Kidney (tissue), 13 donors: ENCODE measurements at regions not wholly inside any gene's neighbourhood (a gene's known extent, or its start where the extent isn't known, plus 50 kb on each side); places are given as distances from the start of the nearest gene placed in this dataset.

Source experiments
- DNase-seq, 5 donors: peaks; one replicate each; pipeline ENCODE4 v3.0.0-alpha.2; 2013 to 2020
- FAIRE-seq: peaks from 2 replicates; lab custom pipeline; 2012; peaks lifted over from hg19 to GRCh38; lab: Jason Lieb, UNC
- H3K27ac ChIP-seq, 2 donors: one replicate each; pipeline ENCODE4 v1.7.0; 2013; ENCODE audit warnings: low read depth in 2 of 2, low read length in 2 of 2, inconsistent platforms in 1 of 2
- H3K27me3 ChIP-seq: one replicate; pipeline ENCODE4 v1.7.1; 2013; ENCODE audit warnings: low read length, inconsistent platforms; ENCODE audit not compliant: control insufficient read depth, insufficient read depth
- H3K36me3 ChIP-seq, 3 donors: one replicate each; pipeline versions ENCODE4 v1.7.0 to v1.7.1; 2013; ENCODE audit warnings: low read length in 3 of 3, control low read depth in 1 of 3, inconsistent platforms in 1 of 3; ENCODE audit not compliant: insufficient read depth in 3 of 3, control insufficient read depth in 2 of 3
- H3K4me1 ChIP-seq, 3 donors: one replicate each; pipeline versions ENCODE4 v1.7.0 to v1.7.1; 2013; ENCODE audit warnings: low read length in 3 of 3, inconsistent platforms in 1 of 3, low read depth in 1 of 3; ENCODE audit not compliant: control insufficient read depth in 2 of 3, insufficient read depth in 2 of 3
- H3K4me3 ChIP-seq, 3 donors: one replicate each; pipeline versions ENCODE4 v1.7.0 to v1.8.1; 2013; ENCODE audit warnings: low read length in 3 of 3, control low read depth in 1 of 3, inconsistent platforms in 1 of 3
- H3K9ac ChIP-seq, 3 donors: one replicate each; pipeline versions ENCODE4 v1.7.0 to v1.7.1; 2013; ENCODE audit warnings: low read length in 3 of 3, control low read depth in 1 of 3, inconsistent platforms in 1 of 3
- H3K9me3 ChIP-seq, 3 donors: one replicate each; pipeline versions ENCODE4 v1.7.0 to v1.7.1; 2013; ENCODE audit warnings: low read length in 3 of 3, control low read depth in 1 of 3, inconsistent platforms in 1 of 3; ENCODE audit not compliant: control insufficient read depth in 2 of 3, insufficient read depth in 1 of 3
- CTCF ChIP-seq: IDR thresholded peaks from 3 replicates; pipeline ENCODE4 v1.5.1; 2012; ENCODE audit warnings: mild to moderate bottlenecking, moderate library complexity, borderline replicate concordance; ENCODE audit not compliant: insufficient read depth; ENCODE audit errors: extremely low read depth
- intact Hi-C: fragments of 100-400 bp; cut with DNase I; formaldehyde crosslinking; loops from one replicate; pipeline ENCODE4 v1.11.1; 2022
- donor health status: control.
- donor health status: control.
- donor health status: control.
- donor health status: control.
- donor health status: control.
- donor health status: DM: yes; HTN: yes; CAD: no.
- donor health status: Normal renal cell carcinoma (clear cell type).

GRCh38 chr7:130936202-130936931 lies 202.4 kb upstream of the KLF14 start:
- no peak overlapping the region for H3K9ac ChIP-seq
- no peaks in the 10 kb centered on the region for H3K27me3 ChIP-seq
- DNase-seq (no peak), FAIRE-seq (no peak)
- no peaks in the 10 kb centered on the region for H3K9me3 ChIP-seq
- intact Hi-C loops: no loop called here
- H3K36me3 ChIP-seq: peaks cover 0 to 8% (median 0%) of the 10 kb centered on the region in 3 donors
- H3K4me3 ChIP-seq: no peak overlapping the region
- peaks cover 0 to 6% (median 2%) of the 10 kb centered on the region in 3 donors for H3K4me1 ChIP-seq
- H3K27ac ChIP-seq: peak overlapping the region in 1 of 2 donors; percentile 41
- no peak for TF ChIP-seq CTCF

GRCh38 chr7:130937016-130937415 lies 203.0 kb upstream of the KLF14 start:
- Histone ChIP-seq H3K36me3 (peaks cover 0 to 8% (median 0%) of the 10 kb centered on the region in 3 donors), H3K4me3 (no peak overlapping the region), H3K4me1 (peaks cover 0 to 6% (median 2%) of the 10 kb centered on the region in 3 donors), H3K9ac (no peak overlapping the region), H3K9me3 (no peaks in the 10 kb centered on the region), H3K27me3 (no peaks in the 10 kb centered on the region), H3K27ac (no peak overlapping the region)
- no peak for TF ChIP-seq CTCF
- intact Hi-C loops: no loop called here
- no peak for DNase-seq
- FAIRE-seq: no peak

- Histone ChIP-seq H3K27me3 (no peaks in the 10 kb centered on the region), H3K9ac (no peak overlapping the region), H3K4me1 (peaks cover 0 to 11% (median 4%) of the 10 kb centered on the region in 3 donors), H3K9me3 (no peaks in the 10 kb centered on the region), H3K36me3 (peaks cover 0 to 8% (median 0%) of the 10 kb centered on the region in 3 donors), H3K4me3 (no peak overlapping the region), H3K27ac (no peak overlapping the region)
- intact Hi-C loops: no loop called here
- no peak for FAIRE-seq
- DNase-seq: no peak
- TF ChIP-seq CTCF: no peak
Observed at GRCh38 chr7:130937830-130938229, 203.8 kb upstream of the KLF14 start.

- H3K9me3 ChIP-seq: no peaks in the 10 kb centered on the region
- H3K36me3 ChIP-seq: peaks cover 0 to 6% (median 0%) of the 10 kb centered on the region in 3 donors
- H3K9ac ChIP-seq: no peak overlapping the region
- DNase-seq (no peak), FAIRE-seq (no peak)
- intact Hi-C loops: no loop called here
- H3K4me1 ChIP-seq: peaks cover 0 to 14% (median 8%) of the 10 kb centered on the region in 3 donors
- no peak for TF ChIP-seq CTCF
- H3K27ac ChIP-seq: no peak overlapping the region
- H3K27me3 ChIP-seq: no peaks in the 10 kb centered on the region
- H3K4me3 ChIP-seq: peak overlapping the region in 1 of 3 donors; percentile 85
Observed at GRCh38 chr7:130938661-130939060, 204.7 kb upstream of the KLF14 start.
